ENCODE measurements at regions not wholly inside any gene's neighbourhood (a gene's known extent, or its start where the extent isn't known, plus 50 kb on each side); places are given as distances from the start of the nearest gene placed in this dataset.

DNA sequence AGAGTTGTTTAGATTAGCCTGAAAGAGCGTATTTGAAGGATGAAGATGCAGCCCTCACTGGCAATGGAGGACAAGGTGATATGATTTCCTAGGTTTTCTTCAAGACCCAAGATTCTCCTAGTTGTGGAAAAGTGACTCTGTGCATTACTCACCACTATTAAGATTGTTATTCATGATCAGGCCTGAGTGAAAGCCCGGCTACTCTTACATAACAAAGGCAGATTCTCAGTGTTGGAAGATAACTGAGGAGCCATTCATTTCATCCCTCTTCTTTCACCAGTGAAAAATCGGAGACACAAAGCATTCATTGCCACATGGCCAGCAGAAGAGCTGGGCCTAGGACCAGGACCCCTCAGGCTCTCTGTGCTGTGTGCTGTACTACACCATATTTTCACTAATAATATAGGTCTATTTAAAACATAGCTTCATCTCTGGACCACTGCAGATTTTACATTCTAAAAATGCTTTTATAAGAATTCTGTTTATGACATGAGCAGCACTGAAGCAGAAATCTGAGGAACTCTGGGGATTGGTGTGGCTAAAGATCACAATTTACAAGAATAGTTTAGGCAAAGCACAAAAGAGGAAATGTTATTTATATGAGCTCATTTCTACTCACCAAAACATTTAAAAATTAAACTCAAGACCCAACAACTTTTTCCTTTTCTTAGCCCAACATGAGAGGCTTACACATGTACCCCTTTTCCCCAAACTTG is 181.9 kb upstream of the CCN2 start:
- Histone ChIP-seq H3K4me1 (ENCODE audit: control insufficient read depth in 2 of 2, insufficient read depth in 2 of 2, low read length in 2 of 2) (peaks cover 0 to 4% of the 10 kb centered on the region in 2 donors), H3K9ac (ENCODE audit: low read depth in 1 of 2, low read length in 2 of 2) (peak overlapping the region in 1 of 2 donors; percentile 1), H3K36me3 (ENCODE audit: control insufficient read depth in 2 of 2, insufficient read depth in 2 of 2, low read length in 2 of 2) (no peaks in the 10 kb centered on the region), H3K27ac (ENCODE audit: low read depth in 2 of 2, low read length in 2 of 2) (peak overlapping the region; percentile 72 to 82), H3K4me3 (ENCODE audit: low read length in 2 of 2) (no peak overlapping the region), H3K9me3 (ENCODE audit: control insufficient read depth in 2 of 2, low read length in 2 of 2) (no peaks in the 10 kb centered on the region), H3K27me3 (ENCODE audit: control insufficient read depth in 2 of 2, insufficient read depth in 2 of 2, low read length in 2 of 2) (no peaks in the 10 kb centered on the region)

DNA sequence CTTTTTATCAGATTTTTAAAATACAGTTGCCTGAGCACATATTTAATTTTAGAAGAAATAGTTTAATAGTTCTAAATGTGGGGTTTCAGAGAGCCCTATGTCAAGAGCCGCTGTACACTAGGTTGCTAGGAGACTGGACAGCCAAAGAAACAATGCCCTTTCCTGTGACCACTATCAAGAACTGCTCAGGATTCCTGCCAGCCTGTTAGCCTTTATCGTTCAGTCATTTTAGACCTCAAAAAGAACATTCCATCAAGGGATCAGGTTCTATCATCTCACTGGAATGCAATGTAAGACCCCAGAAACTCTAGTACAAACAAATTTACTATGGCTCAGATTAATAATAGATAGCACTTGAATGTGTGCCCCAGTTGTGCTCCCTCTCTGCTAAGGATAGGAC is 181.2 kb upstream of the CCN2 start:
- Histone ChIP-seq H3K9me3 (ENCODE audit: control insufficient read depth in 2 of 2, low read length in 2 of 2) (no peaks in the 10 kb centered on the region), H3K4me1 (ENCODE audit: control insufficient read depth in 2 of 2, insufficient read depth in 2 of 2, low read length in 2 of 2) (peaks cover 0 to 4% of the 10 kb centered on the region in 2 donors), H3K9ac (ENCODE audit: low read depth in 1 of 2, low read length in 2 of 2) (no peak overlapping the region), H3K4me3 (ENCODE audit: low read length in 2 of 2) (no peak overlapping the region), H3K27ac (ENCODE audit: low read depth in 2 of 2, low read length in 2 of 2) (peak overlapping the region; percentile 72 to 82), H3K36me3 (ENCODE audit: control insufficient read depth in 2 of 2, insufficient read depth in 2 of 2, low read length in 2 of 2) (no peaks in the 10 kb centered on the region), H3K27me3 (ENCODE audit: control insufficient read depth in 2 of 2, insufficient read depth in 2 of 2, low read length in 2 of 2) (no peaks in the 10 kb centered on the region)

DNA sequence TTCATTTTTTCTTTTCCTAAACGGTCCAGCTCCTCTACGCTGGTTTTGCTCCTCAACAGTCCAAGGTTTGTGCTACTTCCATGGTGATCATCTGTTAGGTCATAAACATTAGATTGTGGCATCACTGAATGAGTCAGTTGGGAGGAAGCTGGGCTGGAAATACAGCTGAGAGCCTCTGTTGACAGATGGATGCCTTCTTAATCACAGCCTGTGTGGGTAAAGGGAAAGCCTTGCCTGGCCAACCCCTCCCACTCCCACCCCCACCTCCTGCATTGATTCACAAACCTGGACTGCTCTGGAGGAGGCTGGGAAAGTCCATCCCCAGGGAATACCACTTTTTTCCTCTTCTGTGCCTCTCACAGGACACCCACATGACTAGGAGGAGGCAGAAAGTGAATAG is 180.6 kb upstream of the CCN2 start:
- no peaks in the 10 kb centered on the region for H3K9me3 ChIP-seq (ENCODE audit: control insufficient read depth in 2 of 2, low read length in 2 of 2)
- H3K4me1 ChIP-seq (ENCODE audit: control insufficient read depth in 2 of 2, insufficient read depth in 2 of 2, low read length in 2 of 2) = peaks cover 0 to 4% of the 10 kb centered on the region in 2 donors
- H3K27ac ChIP-seq (ENCODE audit: low read depth in 2 of 2, low read length in 2 of 2) = peak overlapping the region; percentile 72 to 82

DNA sequence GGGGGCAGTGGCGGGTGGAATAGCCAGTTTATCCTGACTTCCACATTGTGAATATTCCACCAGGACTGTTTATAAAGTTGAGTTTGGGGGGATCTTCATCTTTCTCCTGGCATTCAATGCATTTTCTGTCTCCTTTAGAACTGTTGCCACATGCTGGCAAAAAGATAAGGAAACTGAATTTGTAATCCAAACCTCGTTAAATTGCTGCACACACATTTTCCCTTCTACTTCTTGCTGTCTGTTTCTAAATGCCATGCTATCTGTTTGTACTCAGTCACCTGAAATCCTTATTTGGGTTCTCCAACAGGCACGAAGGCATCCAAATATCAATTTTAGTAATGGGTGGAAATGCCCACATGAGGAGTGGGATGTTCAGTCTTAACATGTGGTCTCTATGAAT is 180.2 kb upstream of the CCN2 start:
- H3K9ac ChIP-seq (ENCODE audit: low read depth in 1 of 2, low read length in 2 of 2) = peak overlapping the region in 1 of 2 donors; percentile 24
- no peaks in the 10 kb centered on the region for H3K36me3 ChIP-seq (ENCODE audit: control insufficient read depth in 2 of 2, insufficient read depth in 2 of 2, low read length in 2 of 2)
- H3K4me1 ChIP-seq (ENCODE audit: control insufficient read depth in 2 of 2, insufficient read depth in 2 of 2, low read length in 2 of 2) = peaks cover 0 to 4% of the 10 kb centered on the region in 2 donors
- H3K9me3 ChIP-seq (ENCODE audit: control insufficient read depth in 2 of 2, low read length in 2 of 2) = no peaks in the 10 kb centered on the region
- H3K4me3 ChIP-seq (ENCODE audit: low read length in 2 of 2) = no peak overlapping the region
- peak overlapping the region; percentile 72 to 82 for H3K27ac ChIP-seq (ENCODE audit: low read depth in 2 of 2, low read length in 2 of 2)
- H3K27me3 ChIP-seq (ENCODE audit: control insufficient read depth in 2 of 2, insufficient read depth in 2 of 2, low read length in 2 of 2) = no peaks in the 10 kb centered on the region

More for the DNA sequence above, 180.6 kb upstream of the CCN2 start:
- no peak overlapping the region for H3K9ac ChIP-seq (ENCODE audit: low read depth in 1 of 2, low read length in 2 of 2)
- H3K27me3 ChIP-seq (ENCODE audit: control insufficient read depth in 2 of 2, insufficient read depth in 2 of 2, low read length in 2 of 2) = no peaks in the 10 kb centered on the region
- no peaks in the 10 kb centered on the region for H3K36me3 ChIP-seq (ENCODE audit: control insufficient read depth in 2 of 2, insufficient read depth in 2 of 2, low read length in 2 of 2)
- H3K4me3 ChIP-seq (ENCODE audit: low read length in 2 of 2) = no peak overlapping the region

DNA sequence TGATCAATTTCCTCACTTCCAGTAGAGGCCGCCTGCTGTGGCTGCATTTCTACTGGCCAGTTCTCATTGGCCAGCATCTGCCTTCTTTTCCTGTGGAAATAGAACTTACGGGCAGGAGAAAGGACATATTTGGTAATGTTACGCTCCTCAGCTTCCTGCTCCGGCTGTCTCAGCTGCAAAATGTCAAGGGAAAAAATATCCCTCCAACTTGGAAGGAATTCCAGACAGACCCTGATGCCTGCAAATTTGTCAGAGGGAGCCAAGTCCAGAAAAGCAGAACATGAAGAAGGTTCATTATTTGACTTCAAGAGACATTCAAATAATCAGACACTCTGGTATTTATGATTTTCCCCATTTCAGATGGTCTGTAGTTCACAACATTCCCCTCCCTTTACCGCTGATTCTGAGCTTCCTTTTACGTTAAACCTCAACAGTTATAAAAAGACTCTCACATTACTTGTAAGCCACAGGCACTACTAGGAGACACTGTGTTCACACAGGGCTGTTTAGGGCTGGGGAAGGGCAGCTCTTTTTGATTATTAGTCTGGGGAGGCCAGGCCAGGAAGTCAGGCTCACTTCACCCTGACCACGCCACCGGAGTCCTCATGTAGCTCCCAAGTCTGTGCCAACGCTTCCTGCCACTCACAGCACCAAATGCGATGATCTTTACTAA is 179.6 kb upstream of the CCN2 start:
- no peaks in the 10 kb centered on the region for H3K27me3 ChIP-seq (ENCODE audit: control insufficient read depth in 2 of 2, insufficient read depth in 2 of 2, low read length in 2 of 2)
- H3K9ac ChIP-seq (ENCODE audit: low read depth in 1 of 2, low read length in 2 of 2) = peak overlapping the region; percentile 20 to 24
- H3K27ac ChIP-seq (ENCODE audit: low read depth in 2 of 2, low read length in 2 of 2) = peak overlapping the region; percentile 72 to 82
- no peaks in the 10 kb centered on the region for H3K9me3 ChIP-seq (ENCODE audit: control insufficient read depth in 2 of 2, low read length in 2 of 2)
- no peaks in the 10 kb centered on the region for H3K36me3 ChIP-seq (ENCODE audit: control insufficient read depth in 2 of 2, insufficient read depth in 2 of 2, low read length in 2 of 2)
- no peak overlapping the region for H3K4me3 ChIP-seq (ENCODE audit: low read length in 2 of 2)
- H3K4me1 ChIP-seq (ENCODE audit: control insufficient read depth in 2 of 2, insufficient read depth in 2 of 2, low read length in 2 of 2) = peaks cover 0 to 4% of the 10 kb centered on the region in 2 donors

DNA sequence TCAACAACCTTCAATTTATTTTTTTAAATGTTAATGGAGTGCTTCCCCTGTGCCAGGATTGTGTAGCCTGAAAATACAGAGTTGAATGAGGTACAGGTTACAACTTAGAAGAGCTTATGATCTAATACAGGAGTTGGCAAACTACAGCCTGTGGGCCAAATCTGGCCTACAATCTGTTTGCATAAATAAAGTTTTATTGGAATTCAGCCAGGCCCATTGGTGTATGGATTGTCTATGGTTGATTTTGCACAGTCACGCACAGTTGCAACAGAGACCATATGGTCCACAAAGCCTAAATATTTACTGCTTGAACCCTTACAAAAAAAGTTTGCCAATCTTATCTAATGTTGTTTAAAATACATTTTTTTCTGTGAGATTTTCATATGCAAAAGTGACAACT is 177.3 kb upstream of the CCN2 start:
- peaks cover 0 to 4% of the 10 kb centered on the region in 2 donors for H3K4me1 ChIP-seq (ENCODE audit: control insufficient read depth in 2 of 2, insufficient read depth in 2 of 2, low read length in 2 of 2)
- H3K27me3 ChIP-seq (ENCODE audit: control insufficient read depth in 2 of 2, insufficient read depth in 2 of 2, low read length in 2 of 2) = no peaks in the 10 kb centered on the region
- H3K36me3 ChIP-seq (ENCODE audit: control insufficient read depth in 2 of 2, insufficient read depth in 2 of 2, low read length in 2 of 2) = no peaks in the 10 kb centered on the region
- H3K9ac ChIP-seq (ENCODE audit: low read depth in 1 of 2, low read length in 2 of 2) = no peak overlapping the region
- H3K4me3 ChIP-seq (ENCODE audit: low read length in 2 of 2) = no peak overlapping the region
- H3K27ac ChIP-seq (ENCODE audit: low read depth in 2 of 2, low read length in 2 of 2) = no peak overlapping the region
- H3K9me3 ChIP-seq (ENCODE audit: control insufficient read depth in 2 of 2, low read length in 2 of 2) = no peaks in the 10 kb centered on the region

DNA sequence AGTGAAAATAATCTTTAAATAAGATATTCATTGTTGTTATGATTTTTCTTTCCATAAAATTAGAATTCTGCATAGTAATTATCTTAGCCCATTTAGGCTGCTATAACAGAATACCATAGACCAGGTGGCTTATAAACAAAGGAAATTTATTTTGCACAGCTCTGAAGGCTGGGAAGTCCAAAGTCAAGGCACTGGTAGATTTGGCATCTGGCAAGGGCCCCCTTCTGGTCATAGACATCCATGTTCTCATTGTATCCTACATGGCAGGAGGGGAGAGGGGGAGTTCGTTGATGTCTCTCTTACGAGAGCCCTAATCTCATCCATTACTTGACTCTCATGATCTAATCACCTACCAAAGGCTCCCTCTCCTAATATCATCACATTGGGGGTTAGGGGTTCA is 175.0 kb upstream of the CCN2 start:
- Histone ChIP-seq H3K27me3 (ENCODE audit: control insufficient read depth in 2 of 2, insufficient read depth in 2 of 2, low read length in 2 of 2) (no peaks in the 10 kb centered on the region), H3K9me3 (ENCODE audit: control insufficient read depth in 2 of 2, low read length in 2 of 2) (no peaks in the 10 kb centered on the region), H3K4me1 (ENCODE audit: control insufficient read depth in 2 of 2, insufficient read depth in 2 of 2, low read length in 2 of 2) (peaks cover 0 to 1% of the 10 kb centered on the region in 2 donors), H3K4me3 (ENCODE audit: low read length in 2 of 2) (no peak overlapping the region), H3K27ac (ENCODE audit: low read depth in 2 of 2, low read length in 2 of 2) (no peak overlapping the region), H3K9ac (ENCODE audit: low read depth in 1 of 2, low read length in 2 of 2) (no peak overlapping the region), H3K36me3 (ENCODE audit: control insufficient read depth in 2 of 2, insufficient read depth in 2 of 2, low read length in 2 of 2) (no peaks in the 10 kb centered on the region)

DNA sequence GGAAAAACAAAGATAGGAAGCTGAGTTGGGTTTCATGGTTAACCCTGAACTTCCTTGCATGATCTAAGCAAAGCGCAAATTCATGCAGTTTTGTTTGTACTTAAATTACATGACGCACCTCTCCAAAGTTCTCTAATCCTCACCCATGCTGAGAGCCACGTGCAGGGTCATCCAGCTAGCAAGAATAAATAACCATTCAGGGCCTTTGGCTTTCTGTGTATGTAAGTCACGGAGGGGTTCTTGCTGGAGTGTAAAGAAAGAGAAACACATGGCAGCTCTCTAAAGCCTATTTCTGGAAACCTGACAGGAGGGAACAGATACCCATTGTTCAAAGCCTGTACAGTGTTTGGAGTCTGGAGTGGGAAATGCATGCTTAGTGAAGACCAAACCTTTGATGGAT is 171.7 kb upstream of the CCN2 start:
- Histone ChIP-seq H3K36me3 (ENCODE audit: control insufficient read depth in 2 of 2, insufficient read depth in 2 of 2, low read length in 2 of 2) (no peaks in the 10 kb centered on the region), H3K4me1 (ENCODE audit: control insufficient read depth in 2 of 2, insufficient read depth in 2 of 2, low read length in 2 of 2) (no peaks in the 10 kb centered on the region), H3K27me3 (ENCODE audit: control insufficient read depth in 2 of 2, insufficient read depth in 2 of 2, low read length in 2 of 2) (no peaks in the 10 kb centered on the region), H3K27ac (ENCODE audit: low read depth in 2 of 2, low read length in 2 of 2) (no peak overlapping the region), H3K9me3 (ENCODE audit: control insufficient read depth in 2 of 2, low read length in 2 of 2) (no peaks in the 10 kb centered on the region), H3K4me3 (ENCODE audit: low read length in 2 of 2) (no peak overlapping the region), H3K9ac (ENCODE audit: low read depth in 1 of 2, low read length in 2 of 2) (no peak overlapping the region)

DNA sequence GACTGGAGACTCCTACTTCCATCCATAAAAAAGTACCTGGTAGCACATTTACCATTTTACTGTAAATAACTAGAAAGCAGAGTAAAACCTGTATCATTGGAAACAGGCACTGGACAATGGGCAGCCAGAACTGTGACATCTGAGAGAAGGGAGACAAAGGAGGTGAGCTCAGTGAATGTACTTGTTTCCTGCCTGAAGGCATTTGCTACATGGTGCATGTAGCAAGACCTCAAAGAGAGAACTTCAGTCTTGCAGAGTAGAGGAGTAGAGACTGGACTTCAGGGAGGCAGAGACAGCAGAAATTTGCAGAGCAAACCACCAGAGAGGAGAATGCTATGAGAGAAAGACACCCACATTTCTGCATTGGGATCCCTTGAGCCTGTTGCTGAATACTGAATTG is 171.0 kb upstream of the CCN2 start:
- Histone ChIP-seq H3K36me3 (ENCODE audit: control insufficient read depth in 2 of 2, insufficient read depth in 2 of 2, low read length in 2 of 2) (no peaks in the 10 kb centered on the region), H3K27ac (ENCODE audit: low read depth in 2 of 2, low read length in 2 of 2) (no peak overlapping the region), H3K9me3 (ENCODE audit: control insufficient read depth in 2 of 2, low read length in 2 of 2) (no peaks in the 10 kb centered on the region), H3K9ac (ENCODE audit: low read depth in 1 of 2, low read length in 2 of 2) (no peak overlapping the region), H3K4me3 (ENCODE audit: low read length in 2 of 2) (no peak overlapping the region), H3K4me1 (ENCODE audit: control insufficient read depth in 2 of 2, insufficient read depth in 2 of 2, low read length in 2 of 2) (no peaks in the 10 kb centered on the region), H3K27me3 (ENCODE audit: control insufficient read depth in 2 of 2, insufficient read depth in 2 of 2, low read length in 2 of 2) (no peaks in the 10 kb centered on the region)

DNA sequence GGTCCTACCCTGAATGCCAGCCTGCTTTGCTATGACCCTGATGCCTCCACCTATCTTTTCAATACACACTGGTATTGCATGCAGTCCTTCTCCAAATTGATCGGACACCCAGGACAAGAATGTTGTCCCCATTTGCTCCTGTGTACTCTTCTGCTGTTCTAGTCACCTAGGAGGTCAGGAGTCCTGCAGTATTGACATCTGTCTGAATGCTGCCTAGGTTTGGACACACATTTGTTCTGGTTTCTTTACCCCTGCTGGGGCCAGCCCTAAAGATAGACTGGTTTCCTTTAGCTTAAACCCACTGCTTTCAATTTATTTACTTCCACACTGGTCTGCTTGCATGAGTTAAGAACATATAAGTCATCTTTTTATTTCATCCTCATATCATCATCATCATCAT is 167.0 kb upstream of the CCN2 start:
- Histone ChIP-seq H3K9ac (ENCODE audit: low read depth in 1 of 2, low read length in 2 of 2) (no peak overlapping the region), H3K4me3 (ENCODE audit: low read length in 2 of 2) (no peak overlapping the region), H3K4me1 (ENCODE audit: control insufficient read depth in 2 of 2, insufficient read depth in 2 of 2, low read length in 2 of 2) (peaks cover 0 to 2% of the 10 kb centered on the region in 2 donors), H3K36me3 (ENCODE audit: control insufficient read depth in 2 of 2, insufficient read depth in 2 of 2, low read length in 2 of 2) (no peaks in the 10 kb centered on the region), H3K27me3 (ENCODE audit: control insufficient read depth in 2 of 2, insufficient read depth in 2 of 2, low read length in 2 of 2) (no peaks in the 10 kb centered on the region), H3K9me3 (ENCODE audit: control insufficient read depth in 2 of 2, low read length in 2 of 2) (no peaks in the 10 kb centered on the region), H3K27ac (ENCODE audit: low read depth in 2 of 2, low read length in 2 of 2) (no peak overlapping the region)

Data from mucosa of rectum (tissue), 2 donors.